SH-SY5Y (cell line): ENCODE measurements at regions not wholly inside any gene's neighbourhood (a gene's known extent, or its start where the extent isn't known, plus 50 kb on each side); places are given as distances from the start of the nearest gene placed in this dataset.

Experiments
- GATA2 ChIP-seq: IDR thresholded peaks from 2 replicates; pipeline ENCODE4 v1.6.1; 2011; ENCODE audit warnings: mild to moderate bottlenecking, low read depth, low read length
- GATA3 ChIP-seq: IDR thresholded peaks from 2 replicates; pipeline ENCODE4 v1.6.1; 2011; ENCODE audit warnings: low read depth, mild to moderate bottlenecking, low read length, moderate library complexity

DNA sequence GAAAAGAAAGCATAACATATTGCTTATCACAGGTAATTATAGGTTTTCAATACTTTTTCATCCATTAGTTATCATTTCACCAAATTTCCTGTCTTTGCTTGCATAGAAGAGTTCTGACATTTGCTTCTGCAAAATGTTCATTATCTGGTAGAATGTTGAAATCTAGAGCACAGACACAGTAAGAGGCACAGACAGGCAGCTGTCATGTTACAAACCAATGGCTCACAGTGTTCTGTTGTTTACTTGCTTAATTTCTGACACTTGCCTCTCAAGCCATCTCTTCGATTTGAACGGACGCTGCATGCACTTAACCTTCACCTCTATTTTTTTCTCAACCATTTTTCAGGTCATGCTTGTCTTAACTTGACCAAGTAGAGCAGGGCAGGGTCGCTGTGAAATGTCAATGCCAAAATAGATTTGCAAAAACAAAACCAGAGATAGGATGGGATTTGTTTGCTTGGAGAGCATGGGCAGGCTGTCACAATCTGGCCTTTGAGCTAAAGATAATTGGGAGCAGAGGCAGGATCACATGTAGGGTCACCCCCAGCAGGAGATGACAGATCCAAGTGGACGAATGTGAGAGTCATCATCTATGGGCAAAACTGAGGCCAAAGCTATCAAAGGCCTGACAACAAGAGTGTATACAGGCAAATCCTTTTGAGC is 292.3 kb downstream of the SMARCA1 start:
- TF ChIP-seq GATA2 (no peak), GATA3 (no peak)

DNA sequence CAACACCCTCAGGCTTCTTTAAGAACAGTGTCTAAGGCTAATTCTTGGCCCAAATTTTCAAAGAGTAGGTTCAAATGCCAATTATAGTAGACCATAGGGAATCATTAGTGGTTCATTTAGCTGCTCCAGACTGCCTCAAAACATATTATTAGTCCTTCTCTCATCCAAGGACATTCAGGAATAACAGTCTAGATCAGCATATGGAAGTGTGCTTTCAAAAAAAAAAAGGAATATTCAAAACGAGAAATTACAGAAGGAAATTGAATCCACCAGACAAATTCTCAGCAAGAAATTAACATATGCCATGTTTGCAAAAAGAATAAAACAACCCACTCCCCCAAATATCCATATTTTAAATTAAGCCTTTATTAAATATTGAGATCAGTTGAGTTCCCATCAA is 293.1 kb downstream of the SMARCA1 start:
- TF ChIP-seq GATA2: no peak
- no peak for TF ChIP-seq GATA3

DNA sequence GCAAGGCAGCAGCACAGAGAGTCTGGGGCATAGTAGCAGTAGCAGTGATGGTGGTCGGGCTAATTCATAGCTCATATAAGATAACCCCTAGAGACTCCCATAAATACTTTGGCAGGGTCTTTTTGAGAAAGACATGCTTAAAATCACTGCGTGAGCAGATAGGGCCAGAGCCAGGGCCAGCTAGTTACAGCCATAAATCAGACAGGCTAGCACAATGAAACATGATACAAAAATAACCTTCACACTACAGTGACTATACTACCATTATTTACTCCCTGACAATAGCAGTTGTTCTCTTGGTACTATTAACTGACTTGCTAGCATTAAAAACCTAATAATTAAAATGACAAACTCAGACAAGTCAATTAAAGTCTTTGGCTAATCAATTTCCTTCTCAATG is 295.9 kb downstream of the SMARCA1 start:
- no peak for TF ChIP-seq GATA3
- no peak for TF ChIP-seq GATA2

DNA sequence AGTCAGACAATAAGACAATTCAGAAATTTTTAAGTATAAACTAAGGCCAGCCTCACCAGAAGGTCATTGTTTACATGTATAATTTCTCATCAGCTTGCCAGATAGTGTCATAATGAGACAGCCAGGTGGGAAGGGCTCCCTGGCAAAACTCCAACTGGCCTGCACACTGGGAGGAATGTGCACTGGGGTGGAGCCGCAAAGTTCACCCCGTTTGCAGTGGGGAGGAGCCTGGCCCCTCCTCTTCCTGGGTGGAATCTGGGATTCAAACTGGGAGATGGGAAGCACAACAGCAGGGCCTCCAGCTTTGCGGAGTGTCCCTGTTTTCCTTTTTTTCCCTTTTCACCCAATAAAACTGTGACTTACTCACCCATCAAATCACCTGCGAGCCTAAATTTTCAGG is 329.9 kb downstream of the SMARCA1 start:
- TF ChIP-seq GATA2: no peak
- TF ChIP-seq GATA3: no peak

DNA sequence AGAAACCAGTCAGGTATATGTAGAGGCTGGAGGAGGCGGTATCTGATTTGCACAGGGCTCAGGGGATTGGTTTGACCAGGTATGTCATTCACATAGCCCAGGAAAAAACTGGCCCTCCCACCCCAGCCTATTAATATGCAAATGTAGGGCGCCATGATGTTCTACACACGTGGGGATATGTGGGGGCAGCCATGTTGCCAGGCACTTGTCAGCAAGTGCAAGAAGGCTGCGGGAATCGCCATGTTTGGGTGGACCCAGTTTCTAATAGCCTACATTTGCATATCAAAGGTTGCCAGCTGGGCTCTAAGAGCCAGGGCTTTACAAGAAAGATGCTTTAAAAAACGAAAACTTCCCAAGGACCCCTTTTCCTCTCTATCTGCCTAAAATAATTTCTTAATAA is 335.1 kb downstream of the SMARCA1 start:
- no peak for TF ChIP-seq GATA2
- no peak for TF ChIP-seq GATA3

DNA sequence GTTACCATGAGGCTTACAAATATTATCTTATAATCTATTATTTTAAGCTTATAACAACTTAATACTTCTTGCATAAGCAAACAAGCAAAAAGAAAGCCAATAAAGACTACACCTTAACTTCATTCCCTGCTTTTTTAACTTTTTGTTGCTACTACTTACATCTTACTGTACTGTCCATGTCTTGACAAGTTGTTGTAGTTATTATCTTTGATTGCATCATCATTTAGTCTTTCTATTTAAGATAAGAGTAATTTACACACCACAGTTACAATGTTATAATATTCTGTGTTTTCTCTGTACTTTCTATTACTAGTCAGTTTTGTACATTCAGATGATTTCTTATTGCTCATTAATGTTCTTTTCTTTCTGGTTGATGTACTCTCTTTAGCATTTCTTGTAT is 346.6 kb downstream of the SMARCA1 start:
- TF ChIP-seq GATA2 (no peak), GATA3 (no peak)

DNA sequence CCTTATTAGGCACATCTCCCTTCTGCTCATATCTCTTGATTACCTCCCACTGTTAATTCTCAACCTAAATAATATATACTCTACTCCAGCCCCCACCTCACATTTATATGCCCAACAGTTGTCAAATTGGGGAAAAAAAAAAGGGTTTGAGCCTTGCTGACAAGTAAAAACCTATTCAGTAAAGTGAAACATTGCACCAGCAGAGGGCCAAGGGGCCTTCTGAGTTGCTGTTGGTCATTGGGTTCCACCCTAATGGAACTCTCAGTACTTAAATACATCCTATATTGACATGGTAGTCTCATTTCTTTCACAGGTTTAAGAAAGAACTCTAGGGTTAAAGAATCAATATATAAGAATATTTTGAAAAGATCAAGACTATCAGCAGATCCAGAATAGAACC is 362.2 kb downstream of the SMARCA1 start:
- TF ChIP-seq GATA3 (no peak), GATA2 (no peak)

DNA sequence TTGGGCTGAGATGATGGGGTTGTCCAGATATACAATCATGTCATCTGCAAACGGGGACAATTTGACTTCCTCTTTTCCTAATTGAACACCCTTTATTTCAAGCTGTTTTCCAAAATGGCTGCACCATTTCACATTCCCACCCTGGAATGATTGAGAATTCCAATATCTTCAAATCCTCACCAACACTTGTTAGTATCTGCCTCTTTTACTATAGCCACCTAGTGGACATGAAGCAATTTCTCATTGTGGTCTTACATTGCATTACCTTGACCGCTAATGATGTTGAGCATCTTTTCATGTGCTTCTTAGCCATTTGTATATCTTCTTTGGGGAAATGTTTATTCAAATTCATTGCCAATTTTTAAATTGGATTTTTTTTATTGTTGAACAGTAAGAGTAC is 364.8 kb downstream of the SMARCA1 start:
- TF ChIP-seq GATA2: no peak
- no peak for TF ChIP-seq GATA3

DNA sequence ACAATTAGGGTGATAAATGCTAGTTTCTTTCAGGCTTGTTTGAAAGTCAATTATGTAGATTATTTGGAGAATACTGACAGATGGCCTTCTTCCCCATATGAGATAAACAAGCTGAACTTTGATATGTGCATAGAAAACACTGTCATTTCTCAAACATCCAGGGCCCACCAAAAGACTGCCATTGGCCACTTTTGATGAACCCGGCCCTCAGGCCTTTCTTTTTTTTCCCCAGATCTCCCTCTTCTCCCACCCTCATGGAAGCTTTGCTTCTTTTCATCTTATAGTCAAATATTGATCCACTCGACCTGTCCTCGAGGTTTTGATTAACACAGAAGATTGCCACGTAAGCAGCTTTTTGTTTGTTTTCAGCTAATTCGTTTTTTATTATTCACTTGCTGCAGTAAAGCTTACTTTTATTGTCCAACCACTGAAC is 377.4 kb downstream of the SMARCA1 start:
- no peak for TF ChIP-seq GATA2
- TF ChIP-seq GATA3: no peak

DNA sequence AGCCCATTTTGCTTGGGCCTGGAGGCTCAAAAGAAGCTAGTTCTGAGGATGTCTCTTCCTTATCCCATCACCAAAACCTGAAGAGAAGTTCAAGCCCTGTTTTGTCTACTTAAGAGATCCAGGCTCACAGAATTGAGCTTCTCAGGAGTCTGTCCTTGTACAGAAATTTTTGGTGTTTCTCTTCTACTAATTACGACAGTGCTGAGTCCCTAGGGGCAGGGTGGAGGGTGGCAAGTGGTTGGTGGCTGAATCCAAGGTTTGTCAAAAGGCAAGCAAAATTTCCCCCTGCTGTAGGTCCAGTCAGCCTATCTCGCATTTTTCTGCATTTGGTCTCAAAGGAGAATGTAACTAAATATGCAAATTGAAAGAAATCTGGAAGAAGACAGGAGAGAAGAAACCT is 377.9 kb downstream of the SMARCA1 start:
- TF ChIP-seq GATA3 (no peak), GATA2 (no peak)

DNA sequence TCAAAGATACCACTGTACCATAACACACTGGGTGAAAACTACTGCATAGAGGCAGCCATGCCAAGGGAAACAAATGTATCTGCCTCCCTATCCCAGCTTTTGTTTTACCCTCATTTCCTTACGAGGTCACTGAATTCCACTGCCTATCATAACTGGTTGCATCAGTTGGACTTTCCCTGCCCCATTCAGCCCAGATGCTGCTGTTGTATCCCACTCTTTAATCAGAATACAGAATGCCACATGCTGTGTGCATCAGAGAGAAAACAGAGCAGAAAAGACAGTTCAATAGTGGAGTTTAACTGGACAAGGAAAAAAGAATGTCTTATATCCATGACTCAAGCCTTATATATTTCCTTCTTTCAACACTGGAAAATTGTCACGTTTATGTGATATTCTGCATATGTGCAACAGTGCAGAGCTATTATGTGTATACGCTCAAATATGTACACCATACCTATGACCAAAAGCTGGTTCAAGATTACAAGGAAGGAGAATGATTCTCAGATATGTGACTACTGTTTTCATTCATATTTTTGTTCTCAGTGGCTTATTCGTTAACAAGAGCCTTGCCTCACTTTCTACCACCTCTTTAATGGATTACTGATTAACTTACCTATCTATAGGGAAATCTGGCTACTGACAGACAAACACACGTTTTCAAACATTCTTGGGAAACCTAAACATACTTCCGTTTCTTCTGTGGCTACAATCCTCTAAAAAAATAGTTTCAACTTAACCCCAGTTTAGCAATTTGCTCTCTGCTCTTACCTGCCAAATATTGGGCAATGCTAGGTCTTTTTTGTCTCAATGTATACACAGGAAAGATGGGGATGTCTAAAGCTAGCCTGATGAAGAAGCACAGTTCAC is 378.9 kb downstream of the SMARCA1 start:
- no peak for TF ChIP-seq GATA2
- no peak for TF ChIP-seq GATA3

DNA sequence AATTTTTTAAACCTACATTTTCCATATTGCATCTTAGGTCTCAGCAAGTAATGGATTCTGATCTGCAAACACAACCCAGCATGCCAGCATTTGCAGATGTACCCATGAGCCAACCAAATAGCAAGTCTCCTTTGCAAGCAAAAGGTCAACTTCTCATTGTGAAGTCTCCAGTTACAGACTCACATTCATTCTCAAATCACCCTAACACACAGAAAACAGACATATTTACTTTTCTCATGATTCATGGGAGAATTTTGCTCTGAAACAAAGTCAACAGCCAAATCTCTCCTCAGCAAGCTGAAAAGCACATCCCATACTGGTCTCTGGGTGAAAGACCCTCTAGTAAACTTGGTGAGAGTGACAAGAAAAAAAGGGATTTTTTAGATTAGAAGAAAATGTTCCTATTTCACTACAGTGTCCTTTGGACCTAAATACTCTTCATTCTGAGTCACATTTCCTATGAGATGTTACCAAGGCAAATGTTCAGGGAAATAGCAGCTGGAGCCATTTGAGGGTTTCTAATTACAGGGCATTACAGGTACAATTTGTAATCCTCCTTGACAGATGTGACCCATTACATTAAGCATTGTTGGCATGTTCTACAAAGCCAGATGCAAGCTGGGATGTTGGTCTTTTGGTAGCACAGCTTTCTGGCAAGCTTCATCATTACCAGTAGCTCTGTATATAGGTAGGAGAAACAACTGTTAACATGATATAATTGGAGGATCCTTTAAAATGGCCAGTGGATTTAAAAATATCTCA is 383.3 kb downstream of the SMARCA1 start:
- no peak for TF ChIP-seq GATA2
- no peak for TF ChIP-seq GATA3

DNA sequence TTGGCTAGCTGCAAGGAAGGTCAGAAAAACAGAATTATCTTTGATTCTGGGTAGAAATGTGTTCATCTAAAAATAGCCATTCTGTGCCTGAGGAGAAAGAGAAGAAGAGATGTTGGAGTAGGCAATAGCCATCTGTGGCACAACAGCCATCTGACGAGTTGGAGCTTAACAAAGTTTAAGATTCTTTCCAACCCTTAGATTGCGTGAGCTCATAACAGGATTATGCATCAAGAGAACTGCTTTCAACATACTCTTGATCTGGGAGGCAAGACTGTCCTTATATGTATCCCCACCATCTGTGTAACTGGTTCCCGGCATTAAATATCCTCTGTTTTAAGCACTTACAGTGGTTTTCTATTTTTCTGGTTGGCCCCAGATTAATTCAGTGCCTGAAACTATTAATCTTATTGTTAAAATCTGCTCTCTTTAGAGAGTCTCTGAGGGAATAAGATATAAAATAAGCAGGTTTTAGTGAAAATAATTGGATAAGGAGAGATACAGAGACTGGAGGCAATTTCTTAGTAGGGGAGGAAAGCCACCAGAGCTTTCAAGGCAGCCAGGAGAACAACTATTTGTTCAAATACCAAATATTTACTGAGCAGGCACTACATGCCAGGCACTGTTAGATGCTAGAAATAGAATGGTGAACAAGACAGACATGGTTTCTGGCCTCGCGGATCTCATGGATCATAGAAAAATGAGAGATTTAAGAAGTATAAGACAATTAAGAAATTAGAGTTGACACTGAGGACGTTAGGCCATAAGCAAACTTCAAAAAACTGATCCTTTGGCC is 398.0 kb downstream of the SMARCA1 start:
- TF ChIP-seq GATA2: no peak
- TF ChIP-seq GATA3: no peak

DNA sequence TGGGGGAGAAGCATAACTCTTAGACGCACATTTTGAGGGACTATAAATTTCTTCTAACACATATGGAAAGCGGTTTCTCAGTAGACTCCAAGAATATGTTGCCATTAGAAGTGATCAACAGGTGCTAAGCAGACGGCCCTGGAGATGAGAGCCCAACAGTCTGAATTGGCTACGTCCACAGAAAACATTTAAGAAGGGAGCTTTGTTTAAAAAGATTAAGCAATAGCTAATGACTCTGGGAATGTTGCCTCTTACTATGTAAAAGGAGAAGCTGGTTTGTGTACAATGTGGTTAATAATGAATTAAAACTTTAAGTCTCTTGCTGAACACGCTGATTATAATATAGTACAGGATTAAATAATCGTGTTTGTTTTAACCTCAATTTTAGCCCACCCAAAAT is 399.5 kb downstream of the SMARCA1 start:
- TF ChIP-seq GATA2 (no peak), GATA3 (no peak)
